Stomach (tissue), 4 donors: ENCODE measurements at regions not wholly inside any gene's neighbourhood (a gene's known extent, or its start where the extent isn't known, plus 50 kb on each side); places are given as distances from the start of the nearest gene placed in this dataset.

ENCODE experiments used
- CTCF ChIP-seq, 7 experiments: fragments of 450-650 bp in 4 of 7; fragments of 200-600 bp in 3 of 7; sonication (generic) in 3 of 7; IDR thresholded peaks; one replicate each; pipeline ENCODE4 v1.5.1; 2016 to 2019; ENCODE audit warnings: antibody characterized with exemption in 7 of 7, control low read depth in 2 of 7, mild to moderate bottlenecking in 1 of 7
- EP300 ChIP-seq: sonication (generic); formaldehyde crosslinking; IDR thresholded peaks from one replicate; pipeline ENCODE4 v1.6.1; 2017; ENCODE audit warnings: antibody characterized with exemption
- POLR2A ChIP-seq, 4 donors: fragments of 450-650 bp; IDR thresholded peaks; one replicate each; pipeline ENCODE4 v1.6.1; 2016; ENCODE audit warnings: antibody characterized with exemption in 4 of 4, control low read depth in 2 of 4, mild to moderate bottlenecking in 1 of 4, moderate library complexity in 1 of 4
- POLR2AphosphoS5 ChIP-seq, 3 donors: sonication (generic); formaldehyde crosslinking; IDR thresholded peaks; one replicate each; pipeline ENCODE4 v1.6.1; 2016; ENCODE audit warnings: antibody characterized with exemption in 3 of 3

- TF ChIP-seq CTCF (IDR thresholded peaks at IDR 0.05) (no peak), POLR2AphosphoS5 (IDR thresholded peaks at IDR 0.05) (no peak), POLR2A (IDR thresholded peaks at IDR 0.05) (no peak), EP300 (no peak)
These were observed 60.0 kb upstream of the LRP1B start for GRCh38 chr2:142190805-142191204.
